HEK293 (cell line): ENCODE measurements at regions not wholly inside any gene's neighbourhood (a gene's known extent, or its start where the extent isn't known, plus 50 kb on each side); places are given as distances from the start of the nearest gene placed in this dataset.

Experiments
- CTCF ChIA-PET: fragments of 350-600 bp; formaldehyde crosslinking; extraction: SDS; loops from one replicate; lab custom pipeline; 2021; ENCODE audit warnings: antibody characterized with exemption; lab: Yijun Ruan, JAX
- POLR2A ChIA-PET: fragments of 300-600 bp; formaldehyde crosslinking; extraction: SDS; loops from one replicate; lab custom pipeline; 2020; ENCODE audit warnings: antibody characterized with exemption, inconsistent platforms; lab: Yijun Ruan, JAX
- H3K27ac ChIP-seq: fragments of 200-500 bp; sonication (Bioruptor generic); 2 replicates; pipeline ENCODE4 v1.5.1; 2014; ENCODE audit warnings: low read depth, low read length, control low read depth, inconsistent platforms; ENCODE audit errors: extremely low read depth
- H3K36me3 ChIP-seq, 2 experiments: fragments of 200-500 bp in 1 of 2; sonication (Bioruptor generic) in 1 of 2; 1 replicate in 1 of 2; 2 replicates in 1 of 2; pipeline ENCODE4 v1.5.1; 2014 to 2017; ENCODE audit warnings: inconsistent platforms in 2 of 2, low read length in 2 of 2; ENCODE audit not compliant: control insufficient read depth in 2 of 2, insufficient read depth in 1 of 2
- H3K4me1 ChIP-seq: fragments of 200-500 bp; sonication (Bioruptor generic); 2 replicates; pipeline ENCODE4 v1.5.1; 2014; ENCODE audit warnings: mild to moderate bottlenecking, low read length, inconsistent platforms; ENCODE audit not compliant: control insufficient read depth, insufficient read depth
- H3K4me3 ChIP-seq: 2 replicates; pipeline ENCODE4 v1.5.1; 2011; ENCODE audit warnings: low read depth, mild to moderate bottlenecking, control low read depth, low read length, moderate library complexity
- H3K9me3 ChIP-seq: fragments of 200-500 bp; sonication (Bioruptor generic); 2 replicates; pipeline ENCODE4 v1.5.1; 2014; ENCODE audit warnings: low read depth, low read length, inconsistent platforms; ENCODE audit not compliant: control insufficient read depth, insufficient read depth
- KLF8 ChIP-seq: fragments of 450-650 bp; formaldehyde crosslinking; IDR thresholded peaks from 2 replicates; pipeline ENCODE4 v1.5.1; 2016; ENCODE audit warnings: missing biosample characterization, missing genetic modification characterization
- SETDB1 ChIP-seq: IDR thresholded peaks from one replicate; pipeline ENCODE4 v1.6.1; 2017; ENCODE audit warnings: mild to moderate bottlenecking, low read length, moderate library complexity, mixed read lengths; ENCODE audit not compliant: insufficient read length
- ZEB2 ChIP-seq: fragments of 450-650 bp; formaldehyde crosslinking; IDR thresholded peaks from 2 replicates; pipeline ENCODE4 v1.5.1; 2016; ENCODE audit warnings: missing biosample characterization, missing genetic modification characterization
- ZNF202 ChIP-seq: fragments of 450-650 bp; formaldehyde crosslinking; IDR thresholded peaks from 2 replicates; pipeline ENCODE4 v1.5.1; 2016; ENCODE audit warnings: missing biosample characterization, missing genetic modification characterization, borderline replicate concordance
- ZNF211 ChIP-seq: fragments of 450-650 bp; formaldehyde crosslinking; IDR thresholded peaks from 2 replicates; pipeline ENCODE4 v1.5.1; 2016; ENCODE audit warnings: low read depth, missing biosample characterization, missing genetic modification characterization
- ZNF558 ChIP-seq: fragments of 450-650 bp; formaldehyde crosslinking; IDR thresholded peaks from 2 replicates; pipeline ENCODE4 v1.5.1; 2016; ENCODE audit warnings: missing biosample characterization, missing genetic modification characterization
- ZNF624 ChIP-seq: fragments of 450-650 bp; formaldehyde crosslinking; IDR thresholded peaks from 2 replicates; pipeline ENCODE4 v1.5.1; 2017; ENCODE audit warnings: missing biosample characterization, missing genetic modification characterization
- ZNF670 ChIP-seq: fragments of 450-650 bp; formaldehyde crosslinking; IDR thresholded peaks from 2 replicates; pipeline ENCODE4 v1.5.1; 2016; ENCODE audit warnings: missing biosample characterization, missing genetic modification characterization, low read depth
- ZNF791 ChIP-seq: fragments of 450-650 bp; formaldehyde crosslinking; IDR thresholded peaks from 2 replicates; pipeline ENCODE4 v1.5.1; 2016; ENCODE audit warnings: missing biosample characterization, missing genetic modification characterization
- TF ChIP-seq, protein P1 (sequence below): fragments of 450-650 bp; formaldehyde crosslinking; IDR thresholded peaks from 2 replicates; pipeline ENCODE4 v1.5.1; 2017; ENCODE audit warnings: missing biosample characterization, mild to moderate bottlenecking, missing genetic modification characterization, moderate library complexity
- TF ChIP-seq, protein P2 (sequence below): fragments of 450-650 bp; formaldehyde crosslinking; IDR thresholded peaks from 2 replicates; pipeline ENCODE4 v1.5.1; 2016; ENCODE audit warnings: missing biosample characterization, missing genetic modification characterization
- TF ChIP-seq, protein P3 (sequence below): fragments of 450-650 bp; formaldehyde crosslinking; IDR thresholded peaks from 2 replicates; pipeline ENCODE4 v1.5.1; 2017; ENCODE audit warnings: missing biosample characterization, missing genetic modification characterization
- TF ChIP-seq, protein P4 (sequence below): fragments of 450-650 bp; formaldehyde crosslinking; IDR thresholded peaks from 2 replicates; pipeline ENCODE4 v1.5.1; 2017; ENCODE audit warnings: missing biosample characterization, missing genetic modification characterization

DNA sequence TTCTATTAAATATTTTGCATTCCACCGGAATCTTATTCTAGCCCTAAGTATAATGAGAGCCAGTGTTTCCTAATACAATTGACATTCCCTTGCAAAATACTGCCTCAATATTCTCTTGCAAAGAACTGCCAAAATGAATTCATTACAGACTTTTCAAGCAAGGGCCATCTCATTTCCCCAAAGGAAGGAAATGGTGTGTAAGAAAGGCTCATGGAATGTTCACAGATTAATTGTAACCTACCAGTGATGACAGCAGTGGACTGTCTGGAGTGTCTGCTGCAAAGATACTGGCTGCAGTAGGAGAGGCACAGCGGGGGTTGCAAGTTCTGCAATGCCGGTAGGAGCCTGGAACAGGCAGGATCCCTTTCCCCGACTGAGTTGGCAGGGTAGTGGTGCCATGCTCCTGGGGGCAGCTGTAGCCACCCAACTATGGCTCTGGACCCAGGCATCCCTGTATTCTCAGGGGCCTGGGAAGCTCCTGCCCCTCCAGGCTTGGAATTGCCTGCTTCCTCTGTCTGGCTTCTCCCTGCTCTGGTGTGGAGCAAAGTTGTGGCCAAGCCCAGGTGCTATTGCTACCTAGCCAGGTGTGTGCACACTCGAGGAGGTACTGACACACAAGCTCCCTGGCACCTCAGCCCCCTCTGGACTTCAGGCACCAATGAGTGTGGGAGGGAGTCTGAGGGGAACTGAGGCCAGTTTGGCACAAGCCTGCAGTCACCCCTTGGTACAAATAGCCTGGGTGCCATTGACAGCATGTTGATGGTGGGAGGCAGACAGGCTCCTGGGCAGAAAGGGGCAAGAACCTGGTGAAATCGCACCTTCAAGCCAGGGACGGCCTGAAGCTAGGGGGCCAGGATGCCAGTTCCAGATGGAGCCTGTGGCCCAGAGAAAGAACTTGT, 1371.0 kb downstream of the KCNT2 start (continued):
- TF ChIP-seq KLF8 (tag by site-specific recombination), result no peak

DNA sequence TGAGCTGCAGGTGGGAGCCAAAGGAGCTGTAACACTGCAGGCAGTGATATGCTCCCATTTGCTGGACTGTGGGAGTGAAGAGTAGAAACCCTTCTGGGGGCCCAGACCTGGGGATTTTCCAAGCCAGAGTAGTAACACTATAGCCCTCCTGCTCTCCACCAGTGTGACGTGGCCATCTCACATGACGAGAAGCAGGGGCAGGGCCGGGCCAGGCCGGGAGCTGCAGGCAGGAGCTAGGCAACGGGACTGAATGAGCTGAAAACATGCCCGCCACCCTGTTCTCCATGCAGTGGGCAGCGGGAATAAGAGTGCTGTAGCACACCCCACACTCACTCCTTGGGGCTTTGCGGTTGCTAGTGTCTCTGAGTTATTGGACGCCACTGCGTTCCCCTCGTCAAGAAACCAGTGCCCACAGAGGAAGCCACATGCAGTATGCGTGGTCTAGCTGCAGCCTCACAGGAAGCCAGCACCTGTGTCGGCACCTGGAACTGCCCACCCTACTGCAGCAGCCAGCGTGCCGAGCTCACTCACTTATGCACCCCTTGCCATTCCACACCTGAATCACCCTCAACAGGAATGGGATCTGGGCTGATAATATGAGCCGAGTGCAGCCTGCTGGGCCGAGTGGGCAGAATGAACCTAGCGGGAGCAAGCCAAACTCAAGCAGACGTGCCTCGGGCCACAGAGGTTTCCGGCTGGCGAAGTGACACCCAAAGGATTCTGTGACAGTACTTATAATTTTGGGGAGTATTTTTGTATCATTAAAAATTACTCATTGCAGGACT, 1389.6 kb downstream of the KCNT2 start:
- H3K4me3 ChIP-seq, result no peak overlapping the region
- TF ChIP-seq ZNF791 (tag by site-specific recombination), result no peak
- no peak for TF ChIP-seq ZNF558 (tag by site-specific recombination)
- TF ChIP-seq ZNF624 (tag by site-specific recombination), result no peak
- TF ChIP-seq ZNF202 (tag by site-specific recombination), result no peak
- TF ChIP-seq ZNF211 (tag by site-specific recombination), result no peak
- TF ChIP-seq ZNF670, result no peak
- TF ChIP-seq, protein P1, sequence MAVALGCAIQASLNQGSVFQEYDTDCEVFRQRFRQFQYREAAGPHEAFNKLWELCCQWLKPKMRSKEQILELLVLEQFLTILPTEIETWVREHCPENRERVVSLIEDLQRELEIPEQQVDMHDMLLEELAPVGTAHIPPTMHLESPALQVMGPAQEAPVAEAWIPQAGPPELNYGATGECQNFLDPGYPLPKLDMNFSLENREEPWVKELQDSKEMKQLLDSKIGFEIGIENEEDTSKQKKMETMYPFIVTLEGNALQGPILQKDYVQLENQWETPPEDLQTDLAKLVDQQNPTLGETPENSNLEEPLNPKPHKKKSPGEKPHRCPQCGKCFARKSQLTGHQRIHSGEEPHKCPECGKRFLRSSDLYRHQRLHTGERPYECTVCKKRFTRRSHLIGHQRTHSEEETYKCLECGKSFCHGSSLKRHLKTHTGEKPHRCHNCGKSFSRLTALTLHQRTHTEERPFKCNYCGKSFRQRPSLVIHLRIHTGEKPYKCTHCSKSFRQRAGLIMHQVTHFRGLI (tag by site-specific recombination), result no peak
- no peak for TF ChIP-seq SETDB1
- TF ChIP-seq, protein P2, sequence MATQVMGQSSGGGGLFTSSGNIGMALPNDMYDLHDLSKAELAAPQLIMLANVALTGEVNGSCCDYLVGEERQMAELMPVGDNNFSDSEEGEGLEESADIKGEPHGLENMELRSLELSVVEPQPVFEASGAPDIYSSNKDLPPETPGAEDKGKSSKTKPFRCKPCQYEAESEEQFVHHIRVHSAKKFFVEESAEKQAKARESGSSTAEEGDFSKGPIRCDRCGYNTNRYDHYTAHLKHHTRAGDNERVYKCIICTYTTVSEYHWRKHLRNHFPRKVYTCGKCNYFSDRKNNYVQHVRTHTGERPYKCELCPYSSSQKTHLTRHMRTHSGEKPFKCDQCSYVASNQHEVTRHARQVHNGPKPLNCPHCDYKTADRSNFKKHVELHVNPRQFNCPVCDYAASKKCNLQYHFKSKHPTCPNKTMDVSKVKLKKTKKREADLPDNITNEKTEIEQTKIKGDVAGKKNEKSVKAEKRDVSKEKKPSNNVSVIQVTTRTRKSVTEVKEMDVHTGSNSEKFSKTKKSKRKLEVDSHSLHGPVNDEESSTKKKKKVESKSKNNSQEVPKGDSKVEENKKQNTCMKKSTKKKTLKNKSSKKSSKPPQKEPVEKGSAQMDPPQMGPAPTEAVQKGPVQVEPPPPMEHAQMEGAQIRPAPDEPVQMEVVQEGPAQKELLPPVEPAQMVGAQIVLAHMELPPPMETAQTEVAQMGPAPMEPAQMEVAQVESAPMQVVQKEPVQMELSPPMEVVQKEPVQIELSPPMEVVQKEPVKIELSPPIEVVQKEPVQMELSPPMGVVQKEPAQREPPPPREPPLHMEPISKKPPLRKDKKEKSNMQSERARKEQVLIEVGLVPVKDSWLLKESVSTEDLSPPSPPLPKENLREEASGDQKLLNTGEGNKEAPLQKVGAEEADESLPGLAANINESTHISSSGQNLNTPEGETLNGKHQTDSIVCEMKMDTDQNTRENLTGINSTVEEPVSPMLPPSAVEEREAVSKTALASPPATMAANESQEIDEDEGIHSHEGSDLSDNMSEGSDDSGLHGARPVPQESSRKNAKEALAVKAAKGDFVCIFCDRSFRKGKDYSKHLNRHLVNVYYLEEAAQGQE, result no peak
- TF ChIP-seq, protein P3, sequence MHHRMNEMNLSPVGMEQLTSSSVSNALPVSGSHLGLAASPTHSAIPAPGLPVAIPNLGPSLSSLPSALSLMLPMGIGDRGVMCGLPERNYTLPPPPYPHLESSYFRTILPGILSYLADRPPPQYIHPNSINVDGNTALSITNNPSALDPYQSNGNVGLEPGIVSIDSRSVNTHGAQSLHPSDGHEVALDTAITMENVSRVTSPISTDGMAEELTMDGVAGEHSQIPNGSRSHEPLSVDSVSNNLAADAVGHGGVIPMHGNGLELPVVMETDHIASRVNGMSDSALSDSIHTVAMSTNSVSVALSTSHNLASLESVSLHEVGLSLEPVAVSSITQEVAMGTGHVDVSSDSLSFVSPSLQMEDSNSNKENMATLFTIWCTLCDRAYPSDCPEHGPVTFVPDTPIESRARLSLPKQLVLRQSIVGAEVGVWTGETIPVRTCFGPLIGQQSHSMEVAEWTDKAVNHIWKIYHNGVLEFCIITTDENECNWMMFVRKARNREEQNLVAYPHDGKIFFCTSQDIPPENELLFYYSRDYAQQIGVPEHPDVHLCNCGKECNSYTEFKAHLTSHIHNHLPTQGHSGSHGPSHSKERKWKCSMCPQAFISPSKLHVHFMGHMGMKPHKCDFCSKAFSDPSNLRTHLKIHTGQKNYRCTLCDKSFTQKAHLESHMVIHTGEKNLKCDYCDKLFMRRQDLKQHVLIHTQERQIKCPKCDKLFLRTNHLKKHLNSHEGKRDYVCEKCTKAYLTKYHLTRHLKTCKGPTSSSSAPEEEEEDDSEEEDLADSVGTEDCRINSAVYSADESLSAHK, result no peak
- TF ChIP-seq, protein P4, sequence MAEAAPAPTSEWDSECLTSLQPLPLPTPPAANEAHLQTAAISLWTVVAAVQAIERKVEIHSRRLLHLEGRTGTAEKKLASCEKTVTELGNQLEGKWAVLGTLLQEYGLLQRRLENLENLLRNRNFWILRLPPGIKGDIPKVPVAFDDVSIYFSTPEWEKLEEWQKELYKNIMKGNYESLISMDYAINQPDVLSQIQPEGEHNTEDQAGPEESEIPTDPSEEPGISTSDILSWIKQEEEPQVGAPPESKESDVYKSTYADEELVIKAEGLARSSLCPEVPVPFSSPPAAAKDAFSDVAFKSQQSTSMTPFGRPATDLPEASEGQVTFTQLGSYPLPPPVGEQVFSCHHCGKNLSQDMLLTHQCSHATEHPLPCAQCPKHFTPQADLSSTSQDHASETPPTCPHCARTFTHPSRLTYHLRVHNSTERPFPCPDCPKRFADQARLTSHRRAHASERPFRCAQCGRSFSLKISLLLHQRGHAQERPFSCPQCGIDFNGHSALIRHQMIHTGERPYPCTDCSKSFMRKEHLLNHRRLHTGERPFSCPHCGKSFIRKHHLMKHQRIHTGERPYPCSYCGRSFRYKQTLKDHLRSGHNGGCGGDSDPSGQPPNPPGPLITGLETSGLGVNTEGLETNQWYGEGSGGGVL (tag by site-specific recombination), result no peak
- TF ChIP-seq ZEB2 (tag by site-specific recombination), result no peak
- ChIA-PET POLR2A (no interaction called here), CTCF (no interaction called here)
- H3K36me3 ChIP-seq, result no peaks in the 10 kb centered on the region
- H3K27ac ChIP-seq, result no peak overlapping the region
- no peaks in the 10 kb centered on the region for H3K4me1 ChIP-seq
- no peaks in the 10 kb centered on the region for H3K9me3 ChIP-seq
